Activated T-cell treated with anti-CD3 and anti-CD28 coated beads for 1 hour (primary cell): ENCODE measurements at regions not wholly inside any gene's neighbourhood (a gene's known extent, or its start where the extent isn't known, plus 50 kb on each side); places are given as distances from the start of the nearest gene placed in this dataset.
"Not testable (repeated sequence)": the region's sequence is repeated elsewhere in the genome, so short reads cannot be mapped to it uniquely, and the experiment has no call there.

ENCODE experiments used
- DNase-seq: peaks from one replicate; pipeline ENCODE4 v3.0.0-alpha.2; 2020; ENCODE audit warnings: low read depth

GRCh38 chr12:90502070-90502469 is 452.9 kb downstream of the CCER1 start:
- DNase-seq = no peak

- no peak for DNase-seq
Observed at GRCh38 chr12:90501412-90501811, 453.6 kb downstream of the CCER1 start.

- no peak for DNase-seq
Observed at GRCh38 chr12:90499795-90500194, 455.2 kb downstream of the CCER1 start.

GRCh38 chr12:90497923-90498545 is 456.9 kb downstream of the CCER1 start:
- no peak for DNase-seq

GRCh38 chr12:90490355-90490754 is 464.6 kb downstream of the CCER1 start:
- DNase-seq = no peak

- DNase-seq = no peak
Observed at GRCh38 chr12:90489141-90489540, 465.8 kb downstream of the CCER1 start.

GRCh38 chr12:90485560-90485959 is 469.4 kb downstream of the CCER1 start:
- no peak for DNase-seq

- no peak for DNase-seq
Observed at GRCh38 chr12:90484094-90484493, 470.9 kb downstream of the CCER1 start.

GRCh38 chr12:90481748-90482147 is 473.2 kb downstream of the CCER1 start:
- DNase-seq = no peak

- DNase-seq = no peak
Observed at GRCh38 chr12:90479237-90479636, 475.7 kb downstream of the CCER1 start.

- no peak for DNase-seq
Observed at GRCh38 chr12:90473831-90474230, 481.1 kb downstream of the CCER1 start.

- DNase-seq = no peak
Observed at GRCh38 chr12:90460681-90461080, 494.3 kb downstream of the CCER1 start.

- no peak for DNase-seq
Observed at GRCh38 chr12:90456248-90456647, 498.7 kb downstream of the CCER1 start.

- DNase-seq = no peak
Observed at GRCh38 chr12:90455756-90456155, 499.2 kb downstream of the CCER1 start.

- DNase-seq = no peak
Observed at GRCh38 chr12:90449611-90450010, 505.4 kb downstream of the CCER1 start.

GRCh38 chr12:90443466-90443865 is 511.5 kb downstream of the CCER1 start:
- DNase-seq = not testable (repeated sequence)

- no peak for DNase-seq
Observed at GRCh38 chr12:90441431-90441830, 513.5 kb downstream of the CCER1 start.

GRCh38 chr12:90428881-90429280 is 526.1 kb downstream of the CCER1 start:
- DNase-seq = no peak

- no peak for DNase-seq
Observed at GRCh38 chr12:90428465-90428864, 526.5 kb downstream of the CCER1 start.

GRCh38 chr12:90423965-90424364 is 531.0 kb downstream of the CCER1 start:
- no peak for DNase-seq

- DNase-seq = no peak
Observed at GRCh38 chr12:90410962-90411361, 544.0 kb downstream of the CCER1 start.

GRCh38 chr12:90407841-90408240 is 547.1 kb downstream of the CCER1 start:
- no peak for DNase-seq

- no peak for DNase-seq
Observed at GRCh38 chr12:90404071-90404470, 550.9 kb downstream of the CCER1 start.

GRCh38 chr12:90401185-90401584 is 553.8 kb downstream of the CCER1 start:
- no peak for DNase-seq

- DNase-seq = no peak
Observed at GRCh38 chr12:90399357-90399756, 555.6 kb downstream of the CCER1 start.
